MM.1S (cell line): ENCODE measurements at regions not wholly inside any gene's neighbourhood (a gene's known extent, or its start where the extent isn't known, plus 50 kb on each side); places are given as distances from the start of the nearest gene placed in this dataset.

Experiments
- EZH2 ChIP-seq: fragments of 300-600 bp; sonication (generic); optimal IDR thresholded peaks from 2 replicates; pipeline ENCODE3; 2017; ENCODE audit warnings: low read depth, mild to moderate bottlenecking, antibody characterized with exemption, low read length, mixed read lengths
- TF ChIP-seq, protein P1 (sequence below): fragments of 300-600 bp; sonication (generic); IDR thresholded peaks from 2 replicates; pipeline ENCODE4 v1.5.1; 2016; ENCODE audit warnings: antibody characterized with exemption, low read length, mixed read lengths

DNA sequence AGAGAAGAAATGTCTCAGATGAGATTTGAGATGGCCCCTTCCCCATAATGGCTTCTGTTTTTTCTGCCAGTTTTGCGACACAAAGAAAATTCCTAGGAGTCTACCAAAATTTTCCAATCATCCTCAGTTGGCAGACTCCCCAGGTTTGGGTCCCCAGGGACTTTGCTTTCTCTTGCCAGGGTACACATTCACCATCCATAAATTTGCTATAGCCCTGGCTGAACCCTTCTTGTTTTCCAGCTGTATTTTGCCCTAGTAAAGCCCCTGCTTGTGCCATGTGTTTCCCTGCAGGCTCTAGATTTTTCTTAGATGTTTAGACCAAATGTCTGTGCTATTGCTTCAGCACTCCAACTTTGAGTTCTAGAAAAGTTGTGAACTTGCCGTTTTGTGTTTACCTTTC is 283.2 kb downstream of the ANXA1 start:
- TF ChIP-seq, protein P1, sequence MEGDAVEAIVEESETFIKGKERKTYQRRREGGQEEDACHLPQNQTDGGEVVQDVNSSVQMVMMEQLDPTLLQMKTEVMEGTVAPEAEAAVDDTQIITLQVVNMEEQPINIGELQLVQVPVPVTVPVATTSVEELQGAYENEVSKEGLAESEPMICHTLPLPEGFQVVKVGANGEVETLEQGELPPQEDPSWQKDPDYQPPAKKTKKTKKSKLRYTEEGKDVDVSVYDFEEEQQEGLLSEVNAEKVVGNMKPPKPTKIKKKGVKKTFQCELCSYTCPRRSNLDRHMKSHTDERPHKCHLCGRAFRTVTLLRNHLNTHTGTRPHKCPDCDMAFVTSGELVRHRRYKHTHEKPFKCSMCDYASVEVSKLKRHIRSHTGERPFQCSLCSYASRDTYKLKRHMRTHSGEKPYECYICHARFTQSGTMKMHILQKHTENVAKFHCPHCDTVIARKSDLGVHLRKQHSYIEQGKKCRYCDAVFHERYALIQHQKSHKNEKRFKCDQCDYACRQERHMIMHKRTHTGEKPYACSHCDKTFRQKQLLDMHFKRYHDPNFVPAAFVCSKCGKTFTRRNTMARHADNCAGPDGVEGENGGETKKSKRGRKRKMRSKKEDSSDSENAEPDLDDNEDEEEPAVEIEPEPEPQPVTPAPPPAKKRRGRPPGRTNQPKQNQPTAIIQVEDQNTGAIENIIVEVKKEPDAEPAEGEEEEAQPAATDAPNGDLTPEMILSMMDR = no peak
- no peak for TF ChIP-seq EZH2
